GM21737 (cell line): ENCODE measurements at regions not wholly inside any gene's neighbourhood (a gene's known extent, or its start where the extent isn't known, plus 50 kb on each side); places are given as distances from the start of the nearest gene placed in this dataset.
A peak's percentile ranks its signal among the peaks of the same experiment; 100 is the strongest.

Experiments used
- ATAC-seq: cut with Tn5 transposase; IDR thresholded peaks from one replicate; pipeline ENCODE4 v1.9.1; 2021; ENCODE audit warnings: mild to moderate bottlenecking, moderate library complexity; ENCODE audit not compliant: unreplicated experiment

- ATAC-seq = no peak
Measured at GRCh38 chr11:79971255-79971654, 530.4 kb upstream of the TENM4 start.

- no peak for ATAC-seq
Measured at GRCh38 chr11:79966592-79966991, 525.8 kb upstream of the TENM4 start.

- no peak for ATAC-seq
Measured at GRCh38 chr11:79963856-79964645, 523.2 kb upstream of the TENM4 start.

GRCh38 chr11:79960461-79960860 is 519.6 kb upstream of the TENM4 start:
- no peak for ATAC-seq

GRCh38 chr11:79959318-79959717 is 518.5 kb upstream of the TENM4 start:
- ATAC-seq = no peak

- no peak for ATAC-seq
Measured at GRCh38 chr11:79957702-79958101, 516.9 kb upstream of the TENM4 start.

- no peak for ATAC-seq
Measured at GRCh38 chr11:79956061-79956460, 515.2 kb upstream of the TENM4 start.

- ATAC-seq = no peak
Measured at GRCh38 chr11:79953629-79954028, 512.8 kb upstream of the TENM4 start.

- ATAC-seq = no peak
Measured at GRCh38 chr11:79950741-79951140, 509.9 kb upstream of the TENM4 start.

GRCh38 chr11:79950172-79950571 is 509.3 kb upstream of the TENM4 start:
- ATAC-seq = no peak

- ATAC-seq = no peak
Measured at GRCh38 chr11:79949574-79949973, 508.7 kb upstream of the TENM4 start.

- no peak for ATAC-seq
Measured at GRCh38 chr11:79942646-79943045, 501.8 kb upstream of the TENM4 start.

- ATAC-seq = no peak
Measured at GRCh38 chr11:79942090-79942489, 501.3 kb upstream of the TENM4 start.

- ATAC-seq = no peak
Measured at GRCh38 chr11:79940974-79941735, 500.3 kb upstream of the TENM4 start.

GRCh38 chr11:79940165-79940564 is 499.3 kb upstream of the TENM4 start:
- ATAC-seq = no peak

GRCh38 chr11:79939111-79939510 is 498.3 kb upstream of the TENM4 start:
- no peak for ATAC-seq

- ATAC-seq = no peak
Measured at GRCh38 chr11:79937676-79938334, 497.0 kb upstream of the TENM4 start.

- ATAC-seq = no peak
Measured at GRCh38 chr11:79932612-79933011, 491.8 kb upstream of the TENM4 start.

GRCh38 chr11:79931692-79932091 is 490.9 kb upstream of the TENM4 start:
- no peak for ATAC-seq

- ATAC-seq = no peak
Measured at GRCh38 chr11:79926707-79927106, 485.9 kb upstream of the TENM4 start.

GRCh38 chr11:79925570-79925969 is 484.7 kb upstream of the TENM4 start:
- peak; percentile 96 for ATAC-seq

GRCh38 chr11:79922641-79923040 is 481.8 kb upstream of the TENM4 start:
- ATAC-seq = no peak
